ENCODE measurements at regions not wholly inside any gene's neighbourhood (a gene's known extent, or its start where the extent isn't known, plus 50 kb on each side); places are given as distances from the start of the nearest gene placed in this dataset.

DNA sequence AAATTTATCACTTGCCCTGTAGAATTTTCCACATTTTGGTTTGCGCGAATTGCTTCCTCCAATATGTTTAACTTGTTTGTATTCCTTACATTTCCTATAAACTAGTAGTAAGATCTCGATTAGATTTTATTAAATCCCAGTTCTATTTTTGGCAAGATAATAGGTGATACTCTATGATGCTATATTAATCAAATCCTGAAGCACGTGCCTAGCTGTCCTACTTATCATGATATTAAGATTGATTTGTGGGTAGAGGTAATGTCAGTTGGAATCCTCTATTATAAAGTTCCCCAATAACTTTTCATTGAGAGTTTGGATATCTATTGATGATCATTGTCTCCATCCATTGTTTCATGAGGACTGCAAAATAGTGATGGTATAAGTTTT, 82.8 kb upstream of the RIPOR2 start:
- Histone ChIP-seq H3K27ac (no peak overlapping the region), H3K79me2 (no peaks in the 10 kb centered on the region), H3K4me1 (no peaks in the 10 kb centered on the region), H3K36me3 (ENCODE audit: control insufficient read depth, insufficient read depth, low read length) (no peaks in the 10 kb centered on the region), H3K9me3 (ENCODE audit: control insufficient read depth, low read length) (no peaks in the 10 kb centered on the region), H3K27me3 (ENCODE audit: control insufficient read depth, insufficient read depth, low read length) (no peaks in the 10 kb centered on the region), H3K4me3 (ENCODE audit: low read depth, low read length) (no peak overlapping the region), H3K4me2 (ENCODE audit: low read length) (no peak overlapping the region), H2AFZ (no peak overlapping the region), H3K9ac (no peak overlapping the region)
- TF ChIP-seq, protein P1, sequence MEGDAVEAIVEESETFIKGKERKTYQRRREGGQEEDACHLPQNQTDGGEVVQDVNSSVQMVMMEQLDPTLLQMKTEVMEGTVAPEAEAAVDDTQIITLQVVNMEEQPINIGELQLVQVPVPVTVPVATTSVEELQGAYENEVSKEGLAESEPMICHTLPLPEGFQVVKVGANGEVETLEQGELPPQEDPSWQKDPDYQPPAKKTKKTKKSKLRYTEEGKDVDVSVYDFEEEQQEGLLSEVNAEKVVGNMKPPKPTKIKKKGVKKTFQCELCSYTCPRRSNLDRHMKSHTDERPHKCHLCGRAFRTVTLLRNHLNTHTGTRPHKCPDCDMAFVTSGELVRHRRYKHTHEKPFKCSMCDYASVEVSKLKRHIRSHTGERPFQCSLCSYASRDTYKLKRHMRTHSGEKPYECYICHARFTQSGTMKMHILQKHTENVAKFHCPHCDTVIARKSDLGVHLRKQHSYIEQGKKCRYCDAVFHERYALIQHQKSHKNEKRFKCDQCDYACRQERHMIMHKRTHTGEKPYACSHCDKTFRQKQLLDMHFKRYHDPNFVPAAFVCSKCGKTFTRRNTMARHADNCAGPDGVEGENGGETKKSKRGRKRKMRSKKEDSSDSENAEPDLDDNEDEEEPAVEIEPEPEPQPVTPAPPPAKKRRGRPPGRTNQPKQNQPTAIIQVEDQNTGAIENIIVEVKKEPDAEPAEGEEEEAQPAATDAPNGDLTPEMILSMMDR (IDR thresholded peaks at IDR 0.05), result no peak

- no peak overlapping the region for H3K4me2 ChIP-seq (ENCODE audit: low read length)
- no peaks in the 10 kb centered on the region for H3K79me2 ChIP-seq
- no peaks in the 10 kb centered on the region for H3K27me3 ChIP-seq (ENCODE audit: control insufficient read depth, insufficient read depth, low read length)
- H3K27ac ChIP-seq, result no peak overlapping the region
- H3K4me1 ChIP-seq, result no peaks in the 10 kb centered on the region
- H2AFZ ChIP-seq, result no peak overlapping the region
- H3K9ac ChIP-seq, result no peak overlapping the region
- H3K36me3 ChIP-seq (ENCODE audit: control insufficient read depth, insufficient read depth, low read length), result no peaks in the 10 kb centered on the region
- H3K9me3 ChIP-seq (ENCODE audit: control insufficient read depth, low read length), result no peaks in the 10 kb centered on the region
- TF ChIP-seq, protein P1 (IDR thresholded peaks at IDR 0.05), result no peak
- H3K4me3 ChIP-seq (ENCODE audit: low read depth, low read length), result no peak overlapping the region
These were observed 86.4 kb upstream of the RIPOR2 start for GRCh38 chr6:25022140-25022553.

DNA sequence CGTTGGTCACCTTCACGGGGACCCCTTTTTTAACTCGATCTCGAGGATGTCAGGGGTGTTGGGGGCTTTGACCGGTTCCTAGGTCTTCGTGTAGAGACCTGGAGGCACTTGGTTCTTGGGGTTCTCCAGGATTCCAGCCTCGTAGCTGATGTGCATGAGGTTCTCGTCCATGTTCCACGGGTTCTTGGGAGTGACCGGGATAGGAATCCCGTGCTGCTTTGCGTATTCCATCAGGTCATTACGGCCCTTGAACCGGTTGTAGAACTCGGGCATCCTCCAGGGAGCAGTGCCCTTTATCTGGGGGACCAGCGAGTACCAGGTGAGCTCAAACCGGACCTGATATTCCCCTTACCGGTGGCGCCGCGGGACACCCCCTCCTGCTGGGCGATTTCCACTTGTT, 88.0 kb upstream of the RIPOR2 start:
- no peak overlapping the region for H3K9ac ChIP-seq
- no peak overlapping the region for H3K27ac ChIP-seq
- H3K4me1 ChIP-seq, result no peaks in the 10 kb centered on the region
- H3K4me3 ChIP-seq (ENCODE audit: low read depth, low read length), result no peak overlapping the region
- H3K79me2 ChIP-seq, result no peaks in the 10 kb centered on the region
- H3K9me3 ChIP-seq (ENCODE audit: control insufficient read depth, low read length), result no peaks in the 10 kb centered on the region
- H3K27me3 ChIP-seq (ENCODE audit: control insufficient read depth, insufficient read depth, low read length), result no peaks in the 10 kb centered on the region
- H2AFZ ChIP-seq, result no peak overlapping the region
- TF ChIP-seq, protein P1 (IDR thresholded peaks at IDR 0.05), result no peak
- H3K36me3 ChIP-seq (ENCODE audit: control insufficient read depth, insufficient read depth, low read length), result no peaks in the 10 kb centered on the region
- no peak overlapping the region for H3K4me2 ChIP-seq (ENCODE audit: low read length)

GRCh38 chr6:25024821-25025220, 89.1 kb upstream of the RIPOR2 start:
- TF ChIP-seq, protein P1 (IDR thresholded peaks at IDR 0.05), result no peak
- no peak overlapping the region for H3K27ac ChIP-seq
- no peaks in the 10 kb centered on the region for H3K9me3 ChIP-seq (ENCODE audit: control insufficient read depth, low read length)
- no peaks in the 10 kb centered on the region for H3K4me1 ChIP-seq
- no peaks in the 10 kb centered on the region for H3K79me2 ChIP-seq
- no peaks in the 10 kb centered on the region for H3K36me3 ChIP-seq (ENCODE audit: control insufficient read depth, insufficient read depth, low read length)
- H3K4me2 ChIP-seq (ENCODE audit: low read length), result no peak overlapping the region
- no peak overlapping the region for H2AFZ ChIP-seq
- no peak overlapping the region for H3K4me3 ChIP-seq (ENCODE audit: low read depth, low read length)
- no peak overlapping the region for H3K9ac ChIP-seq
- H3K27me3 ChIP-seq (ENCODE audit: control insufficient read depth, insufficient read depth, low read length), result no peaks in the 10 kb centered on the region

DNA sequence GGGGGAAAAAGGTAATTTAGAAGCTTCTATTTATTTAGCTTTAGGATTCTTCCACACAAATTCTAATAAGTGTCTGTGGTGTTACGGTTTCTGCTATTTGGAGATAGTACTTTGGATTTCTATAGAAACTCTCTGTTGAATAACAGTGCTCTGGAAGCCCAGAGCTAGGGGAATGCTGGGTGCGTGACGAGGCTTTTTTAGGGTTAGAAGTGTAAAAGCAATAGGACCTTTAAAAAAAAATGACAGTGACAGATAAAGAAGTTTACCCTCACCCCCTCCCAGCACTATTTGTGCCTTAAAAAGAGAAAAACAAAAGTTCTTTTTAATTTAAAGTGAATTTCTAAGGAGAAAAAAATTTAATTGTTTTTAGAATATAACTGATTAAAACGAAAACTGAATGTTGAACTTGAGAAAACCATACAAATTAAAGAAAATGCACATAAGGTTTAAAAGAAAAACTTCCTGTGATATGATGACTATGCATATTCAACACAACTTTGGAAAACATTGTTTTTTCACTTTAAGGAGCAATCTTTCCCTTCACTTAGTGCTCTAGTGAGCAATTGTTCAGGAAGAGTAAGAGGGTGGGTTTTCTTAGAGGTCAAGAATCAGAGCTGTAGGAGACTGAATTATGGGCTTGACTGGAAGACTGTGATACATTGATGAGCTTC, 89.6 kb upstream of the RIPOR2 start:
- no peaks in the 10 kb centered on the region for H3K36me3 ChIP-seq (ENCODE audit: control insufficient read depth, insufficient read depth, low read length)
- no peaks in the 10 kb centered on the region for H3K9me3 ChIP-seq (ENCODE audit: control insufficient read depth, low read length)
- no peaks in the 10 kb centered on the region for H3K27me3 ChIP-seq (ENCODE audit: control insufficient read depth, insufficient read depth, low read length)
- H3K9ac ChIP-seq, result no peak overlapping the region
- no peaks in the 10 kb centered on the region for H3K79me2 ChIP-seq
- H3K27ac ChIP-seq, result no peak overlapping the region
- TF ChIP-seq, protein P1 (IDR thresholded peaks at IDR 0.05), result no peak
- no peak overlapping the region for H3K4me2 ChIP-seq (ENCODE audit: low read length)
- H3K4me3 ChIP-seq (ENCODE audit: low read depth, low read length), result no peak overlapping the region
- H2AFZ ChIP-seq, result no peak overlapping the region
- no peaks in the 10 kb centered on the region for H3K4me1 ChIP-seq
